HG02571 (cell line): ENCODE measurements at regions not wholly inside any gene's neighbourhood (a gene's known extent, or its start where the extent isn't known, plus 50 kb on each side); places are given as distances from the start of the nearest gene placed in this dataset.

ENCODE experiments used
- ATAC-seq: cut with Tn5 transposase; IDR thresholded peaks from one replicate; pipeline ENCODE4 v1.9.1; 2021; ENCODE audit warnings: mild to moderate bottlenecking, moderate library complexity; ENCODE audit not compliant: unreplicated experiment

GRCh38 chr5:125341436-125341835 lies 595.0 kb upstream of the ZNF608 start:
- no peak for ATAC-seq

GRCh38 chr5:125343015-125343414 lies 596.6 kb upstream of the ZNF608 start:
- ATAC-seq = no peak

- no peak for ATAC-seq
Measured at GRCh38 chr5:125346316-125346715, 599.9 kb upstream of the ZNF608 start.

- ATAC-seq = no peak
Measured at GRCh38 chr5:125348221-125348692, 601.8 kb upstream of the ZNF608 start.

- no peak for ATAC-seq
Measured at GRCh38 chr5:125348936-125349831, 602.7 kb upstream of the ZNF608 start.

GRCh38 chr5:125357660-125358059 lies 611.2 kb upstream of the ZNF608 start:
- no peak for ATAC-seq

GRCh38 chr5:125365747-125366146 lies 619.3 kb upstream of the ZNF608 start:
- ATAC-seq = no peak

- no peak for ATAC-seq
Measured at GRCh38 chr5:125367702-125368101, 621.3 kb upstream of the ZNF608 start.

- no peak for ATAC-seq
Measured at GRCh38 chr5:125370461-125371205, 624.2 kb upstream of the ZNF608 start.

- no peak for ATAC-seq
Measured at GRCh38 chr5:125372694-125373631, 626.5 kb upstream of the ZNF608 start.

GRCh38 chr5:125375143-125375542 lies 628.7 kb upstream of the ZNF608 start:
- no peak for ATAC-seq

GRCh38 chr5:125376059-125376641 lies 629.7 kb upstream of the ZNF608 start:
- ATAC-seq = no peak

GRCh38 chr5:125377141-125377540 lies 630.7 kb upstream of the ZNF608 start:
- ATAC-seq = no peak

- no peak for ATAC-seq
Measured at GRCh38 chr5:125381290-125381689, 634.9 kb upstream of the ZNF608 start.

GRCh38 chr5:125384071-125384470 lies 637.6 kb upstream of the ZNF608 start:
- ATAC-seq = no peak

GRCh38 chr5:125390326-125390725 lies 643.9 kb upstream of the ZNF608 start:
- ATAC-seq = no peak

GRCh38 chr5:125393221-125393815 lies 646.9 kb upstream of the ZNF608 start:
- no peak for ATAC-seq

GRCh38 chr5:125394661-125395280 lies 648.3 kb upstream of the ZNF608 start:
- no peak for ATAC-seq

- ATAC-seq = no peak
Measured at GRCh38 chr5:125396462-125396861, 650.0 kb upstream of the ZNF608 start.

- no peak for ATAC-seq
Measured at GRCh38 chr5:125398466-125398865, 652.0 kb upstream of the ZNF608 start.
